Calu3 (cell line): ENCODE measurements at regions not wholly inside any gene's neighbourhood (a gene's known extent, or its start where the extent isn't known, plus 50 kb on each side); places are given as distances from the start of the nearest gene placed in this dataset.

Experiments
- BruUV-seq: library from RNA; stranded (reverse); fragments of 400-500 nt; replicated peaks from 2 replicates; lab custom pipeline; 2021; lab: Mats Ljungman, UMichigan
- CTCF ChIA-PET: fragments of 300-600 bp; sonication (Branson Sonifier 250); formaldehyde crosslinking; loops from one replicate; lab custom pipeline; 2022; ENCODE audit warnings: antibody characterized with exemption; lab: Charles Lee
- DNase-seq: peaks from one replicate; pipeline ENCODE4 v3.0.0; 2022
- H3K27ac Mint-ChIP-seq: one replicate; pipeline ENCODE4 v1.8.0; 2022; ENCODE audit warnings: mixed read lengths; ENCODE audit not compliant: unreplicated experiment
- H3K27me3 Mint-ChIP-seq: one replicate; pipeline ENCODE4 v1.8.0; 2022; ENCODE audit warnings: mixed read lengths; ENCODE audit not compliant: unreplicated experiment
- H3K36me3 Mint-ChIP-seq: one replicate; pipeline ENCODE4 v1.8.0; 2022; ENCODE audit warnings: mild to moderate bottlenecking, moderate library complexity, mixed read lengths; ENCODE audit not compliant: insufficient read depth, unreplicated experiment
- H3K4me1 Mint-ChIP-seq: one replicate; pipeline ENCODE4 v1.8.0; 2022; ENCODE audit warnings: mild to moderate bottlenecking, low read depth, mixed read lengths; ENCODE audit not compliant: unreplicated experiment
- H3K4me3 Mint-ChIP-seq: one replicate; pipeline ENCODE4 v1.8.0; 2022; ENCODE audit warnings: mild to moderate bottlenecking, low read depth, moderate library complexity, mixed read lengths; ENCODE audit not compliant: unreplicated experiment
- H3K9me3 Mint-ChIP-seq: one replicate; pipeline ENCODE4 v1.8.0; 2022; ENCODE audit warnings: low read depth, mixed read lengths; ENCODE audit not compliant: unreplicated experiment
- intact Hi-C: fragments of 100-400 bp; cut with micrococcal nuclease; formaldehyde crosslinking; loops from one replicate; pipeline ENCODE4 v1.10.0; 2022; ENCODE audit not compliant: unreplicated experiment
- TF ChIP-seq, protein P1 (sequence below): fragments of 200-600 bp; IDR thresholded peaks from one replicate; pipeline ENCODE4 v1.8.0; 2022; ENCODE audit warnings: antibody characterized with exemption; ENCODE audit not compliant: unreplicated experiment

DNA sequence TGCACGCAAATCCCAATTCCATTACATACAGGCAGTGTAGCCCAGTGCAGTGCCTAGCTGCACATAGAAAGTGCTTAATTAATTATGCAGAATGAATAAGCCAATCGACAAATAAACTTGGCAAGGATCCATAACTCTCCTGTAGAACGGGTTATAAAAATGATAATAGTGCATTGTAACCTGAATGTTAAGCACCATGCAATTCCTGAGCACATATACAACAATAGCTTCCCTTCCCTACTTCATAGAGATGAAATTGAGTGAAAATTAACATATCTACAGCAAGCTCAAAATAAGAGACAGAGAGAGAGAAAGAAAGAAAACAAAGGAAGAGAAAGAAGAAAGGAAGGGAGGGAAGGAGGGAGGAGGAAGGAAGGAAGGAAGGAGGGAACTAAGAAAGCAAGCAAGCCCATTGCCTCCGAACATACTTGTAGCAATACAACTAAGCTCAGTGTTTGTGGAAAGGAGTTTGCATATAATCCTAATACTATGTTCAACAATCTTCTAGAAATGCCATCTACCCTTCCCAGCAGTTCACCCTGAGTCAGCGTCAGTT lies 1074.0 kb upstream of the LCORL start:
- BruUV-seq: no TSS peak
- no peaks in the 10 kb centered on the region for H3K36me3 Mint-ChIP-seq
- no peak overlapping the region for H3K4me3 Mint-ChIP-seq
- no peaks in the 10 kb centered on the region for H3K4me1 Mint-ChIP-seq
- H3K27me3 Mint-ChIP-seq: no peaks in the 10 kb centered on the region
- H3K27ac Mint-ChIP-seq: no peak overlapping the region
- TF ChIP-seq, protein P1, sequence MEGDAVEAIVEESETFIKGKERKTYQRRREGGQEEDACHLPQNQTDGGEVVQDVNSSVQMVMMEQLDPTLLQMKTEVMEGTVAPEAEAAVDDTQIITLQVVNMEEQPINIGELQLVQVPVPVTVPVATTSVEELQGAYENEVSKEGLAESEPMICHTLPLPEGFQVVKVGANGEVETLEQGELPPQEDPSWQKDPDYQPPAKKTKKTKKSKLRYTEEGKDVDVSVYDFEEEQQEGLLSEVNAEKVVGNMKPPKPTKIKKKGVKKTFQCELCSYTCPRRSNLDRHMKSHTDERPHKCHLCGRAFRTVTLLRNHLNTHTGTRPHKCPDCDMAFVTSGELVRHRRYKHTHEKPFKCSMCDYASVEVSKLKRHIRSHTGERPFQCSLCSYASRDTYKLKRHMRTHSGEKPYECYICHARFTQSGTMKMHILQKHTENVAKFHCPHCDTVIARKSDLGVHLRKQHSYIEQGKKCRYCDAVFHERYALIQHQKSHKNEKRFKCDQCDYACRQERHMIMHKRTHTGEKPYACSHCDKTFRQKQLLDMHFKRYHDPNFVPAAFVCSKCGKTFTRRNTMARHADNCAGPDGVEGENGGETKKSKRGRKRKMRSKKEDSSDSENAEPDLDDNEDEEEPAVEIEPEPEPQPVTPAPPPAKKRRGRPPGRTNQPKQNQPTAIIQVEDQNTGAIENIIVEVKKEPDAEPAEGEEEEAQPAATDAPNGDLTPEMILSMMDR: no peak
- intact Hi-C loops: no loop called here
- DNase-seq: no peak
- CTCF ChIA-PET: no interaction called here
- H3K9me3 Mint-ChIP-seq: peaks cover 9% of the 10 kb centered on the region

DNA sequence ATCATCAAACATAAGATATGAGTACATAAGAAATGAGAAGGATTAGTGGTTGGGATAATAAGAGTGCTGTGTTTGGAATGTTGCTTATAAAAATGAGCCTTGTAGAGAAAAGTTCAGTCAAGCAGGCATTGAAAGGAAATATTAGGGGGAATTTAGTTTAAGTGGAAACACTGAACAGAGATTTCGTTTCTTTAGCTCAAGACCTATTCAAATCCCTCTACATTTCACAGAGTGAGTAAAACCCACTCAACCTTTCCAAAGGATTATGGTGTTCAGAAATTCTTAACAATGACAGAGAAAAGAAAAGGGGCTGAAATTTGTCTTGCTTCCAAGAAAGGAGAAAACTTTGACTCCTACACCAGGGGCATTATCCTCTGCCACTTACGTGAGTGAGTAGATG lies 1072.4 kb upstream of the LCORL start:
- Mint-ChIP-seq H3K27ac (no peak overlapping the region), H3K4me3 (no peak overlapping the region), H3K9me3 (peaks cover 3% of the 10 kb centered on the region), H3K36me3 (no peaks in the 10 kb centered on the region), H3K4me1 (no peaks in the 10 kb centered on the region), H3K27me3 (no peaks in the 10 kb centered on the region)
- no peak for DNase-seq
- BruUV-seq: no TSS peak
- intact Hi-C loops: no loop called here
- TF ChIP-seq, protein P1: no peak
- CTCF ChIA-PET: no interaction called here

DNA sequence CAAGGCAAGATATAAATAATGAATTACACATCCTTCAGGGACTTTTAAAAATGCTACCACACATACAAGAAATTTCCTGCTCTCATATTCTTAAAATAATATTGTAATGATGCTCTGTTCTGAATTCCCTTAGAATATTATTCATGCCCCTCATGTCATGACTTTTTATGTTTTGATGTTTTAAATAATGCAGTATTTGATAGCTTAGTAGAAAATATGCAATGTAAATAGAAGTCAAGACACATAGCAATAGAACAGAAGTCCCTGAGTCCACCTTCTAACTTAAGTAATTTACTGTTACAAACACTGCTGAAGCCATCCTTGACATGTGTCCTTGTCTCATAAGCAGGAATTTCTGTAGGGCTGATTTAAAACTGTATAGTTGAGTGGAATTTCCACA lies 1071.2 kb upstream of the LCORL start:
- Mint-ChIP-seq H3K9me3 (peaks cover 3% of the 10 kb centered on the region), H3K27me3 (no peaks in the 10 kb centered on the region), H3K27ac (no peak overlapping the region), H3K36me3 (no peaks in the 10 kb centered on the region), H3K4me1 (no peaks in the 10 kb centered on the region), H3K4me3 (no peak overlapping the region)
- DNase-seq: no peak
- intact Hi-C loops: no loop called here
- CTCF ChIA-PET: no interaction called here
- BruUV-seq: no TSS peak
- TF ChIP-seq, protein P1: no peak

DNA sequence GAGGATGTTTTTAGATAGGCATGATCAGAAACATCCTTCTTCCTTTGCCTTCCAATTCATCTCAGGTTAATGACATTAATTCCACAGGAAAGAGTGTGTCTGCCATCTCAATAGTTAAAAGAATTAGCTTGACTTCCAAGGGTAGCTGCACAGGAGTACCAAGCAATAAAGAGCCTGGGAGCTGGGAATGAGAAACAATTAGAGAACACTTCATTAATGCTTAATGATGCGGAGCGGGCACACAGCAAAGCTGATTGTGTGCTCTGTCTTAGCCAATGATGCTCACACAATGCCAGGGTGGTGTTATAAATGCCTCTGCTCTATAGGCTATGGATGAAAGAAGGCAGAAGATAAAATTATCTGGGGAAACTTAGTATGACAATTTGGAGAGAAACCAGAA lies 1052.5 kb upstream of the LCORL start:
- TF ChIP-seq, protein P1: no peak
- Mint-ChIP-seq H3K9me3 (peaks cover 7% of the 10 kb centered on the region), H3K27me3 (no peaks in the 10 kb centered on the region), H3K4me3 (no peak overlapping the region), H3K4me1 (no peaks in the 10 kb centered on the region), H3K36me3 (no peaks in the 10 kb centered on the region), H3K27ac (no peak overlapping the region)
- no peak for DNase-seq
- intact Hi-C loops: no loop called here
- CTCF ChIA-PET: no interaction called here
- no TSS peak for BruUV-seq
